ENCODE measurements at regions not wholly inside any gene's neighbourhood (a gene's known extent, or its start where the extent isn't known, plus 50 kb on each side); places are given as distances from the start of the nearest gene placed in this dataset.

GRCh38 chr7:16212610-16213009, 208.7 kb downstream of the CRPPA start:
- in situ Hi-C loops (cut with HindIII; ENCODE audit: low pct_ligation_motif_present, low sequenced_read_pairs), result no loop called here
- Histone ChIP-seq H3K27me3 (replicated peaks) (no peaks in the 10 kb centered on the region), H3K27ac (no peak overlapping the region), H3K36me3 (replicated peaks) (no peaks in the 10 kb centered on the region), H3K4me3 (ENCODE audit: low read depth, low read length) (no peak overlapping the region)
- DNase-seq, result no peak
- no peak for TF ChIP-seq CTCF (IDR thresholded peaks at IDR 0.05; ENCODE audit: low read depth, low read length, missing control alignments)

GRCh38 chr7:16212032-16212431, 209.3 kb downstream of the CRPPA start:
- DNase-seq, result no peak
- no peak for TF ChIP-seq CTCF (IDR thresholded peaks at IDR 0.05; ENCODE audit: low read depth, low read length, missing control alignments)
- no peak overlapping the region for H3K27ac ChIP-seq
- H3K4me3 ChIP-seq (ENCODE audit: low read depth, low read length), result no peak overlapping the region
- in situ Hi-C loops (cut with HindIII; ENCODE audit: low pct_ligation_motif_present, low sequenced_read_pairs), result no loop called here
- H3K27me3 ChIP-seq (replicated peaks), result no peaks in the 10 kb centered on the region
- no peaks in the 10 kb centered on the region for H3K36me3 ChIP-seq (replicated peaks)

GRCh38 chr7:16211402-16211925, 209.9 kb downstream of the CRPPA start:
- Histone ChIP-seq H3K27me3 (replicated peaks) (no peaks in the 10 kb centered on the region), H3K4me3 (ENCODE audit: low read depth, low read length) (no peak overlapping the region), H3K36me3 (replicated peaks) (no peaks in the 10 kb centered on the region), H3K27ac (no peak overlapping the region)
- in situ Hi-C loops (cut with HindIII; ENCODE audit: low pct_ligation_motif_present, low sequenced_read_pairs), result no loop called here
- DNase-seq, result no peak
- TF ChIP-seq CTCF (IDR thresholded peaks at IDR 0.05; ENCODE audit: low read depth, low read length, missing control alignments), result no peak

GRCh38 chr7:16210171-16210570, 211.2 kb downstream of the CRPPA start:
- Histone ChIP-seq H3K27me3 (replicated peaks) (no peaks in the 10 kb centered on the region), H3K36me3 (replicated peaks) (no peaks in the 10 kb centered on the region), H3K4me3 (ENCODE audit: low read depth, low read length) (no peak overlapping the region), H3K27ac (no peak overlapping the region)
- in situ Hi-C loops (cut with HindIII; ENCODE audit: low pct_ligation_motif_present, low sequenced_read_pairs), result no loop called here
- no peak for DNase-seq
- TF ChIP-seq CTCF (IDR thresholded peaks at IDR 0.05; ENCODE audit: low read depth, low read length, missing control alignments), result no peak

GRCh38 chr7:16207321-16207720, 214.0 kb downstream of the CRPPA start:
- in situ Hi-C loops (cut with HindIII; ENCODE audit: low pct_ligation_motif_present, low sequenced_read_pairs), result no loop called here

More at GRCh38 chr7:16207321-16207720, 214.0 kb downstream of the CRPPA start:
- no peaks in the 10 kb centered on the region for H3K27me3 ChIP-seq (replicated peaks)
- H3K27ac ChIP-seq, result no peak overlapping the region
- no peak for TF ChIP-seq CTCF (IDR thresholded peaks at IDR 0.05; ENCODE audit: low read depth, low read length, missing control alignments)
- no peaks in the 10 kb centered on the region for H3K36me3 ChIP-seq (replicated peaks)
- no peak for DNase-seq
- H3K4me3 ChIP-seq (ENCODE audit: low read depth, low read length), result no peak overlapping the region
